H1 (cell line): ENCODE measurements at regions not wholly inside any gene's neighbourhood (a gene's known extent, or its start where the extent isn't known, plus 50 kb on each side); places are given as distances from the start of the nearest gene placed in this dataset.

ENCODE experiments used
- CTCF ChIA-PET: fragments of 300-600 bp; sonication (Branson Sonifier 250); formaldehyde crosslinking; loops from one replicate; lab custom pipeline; 2021; ENCODE audit not compliant: partially characterized antibody; lab: Charles Lee
- POLR2A ChIA-PET: fragments of 300-600 bp; sonication (Branson Sonifier 250); formaldehyde crosslinking; loops from one replicate; lab custom pipeline; 2021; ENCODE audit warnings: inconsistent platforms; ENCODE audit not compliant: partially characterized antibody; lab: Charles Lee
- DNase-seq, 2 experiments: peaks; one replicate each; pipeline versions ENCODE4 v3.0.0 to v3.0.0-alpha.2; 2010 to 2022; ENCODE audit warnings: low spot score in 2 of 2, low read depth in 1 of 2, mixed read lengths in 1 of 2
- FAIRE-seq: peaks from 2 replicates; lab custom pipeline; 2011; peaks lifted over from hg19 to GRCh38; lab: Jason Lieb, UNC
- H2AFZ ChIP-seq: 2 replicates; pipeline ENCODE4 v1.8.1; 2012; ENCODE audit warnings: low read length, inconsistent platforms
- H2AK5ac ChIP-seq: 2 replicates; pipeline ENCODE4 v1.6.1; 2013; ENCODE audit warnings: low read depth, low read length
- H2BK120ac ChIP-seq: replicated peaks from 2 replicates; pipeline ENCODE3; 2013; ENCODE audit warnings: low read depth, low read length, inconsistent platforms
- H2BK12ac ChIP-seq: 2 replicates; pipeline ENCODE4 v1.6.1; 2013; ENCODE audit warnings: low read depth, low read length
- H2BK15ac ChIP-seq: 2 replicates; pipeline ENCODE4 v1.6.1; 2013; ENCODE audit warnings: low read length
- H2BK20ac ChIP-seq: 2 replicates; pipeline ENCODE4 v1.6.1; 2013; ENCODE audit warnings: low read length
- H2BK5ac ChIP-seq: 2 replicates; pipeline ENCODE4 v1.6.1; 2013; ENCODE audit warnings: low read depth, low read length
- H3K14ac ChIP-seq: 2 replicates; pipeline ENCODE4 v1.6.1; 2013; ENCODE audit warnings: inconsistent platforms; ENCODE audit not compliant: insufficient read length
- H3K18ac ChIP-seq: 2 replicates; pipeline ENCODE4 v1.6.1; 2013; ENCODE audit warnings: low read length; ENCODE audit errors: extremely low read depth
- H3K23ac ChIP-seq: 2 replicates; pipeline ENCODE4 v1.6.1; 2013; ENCODE audit warnings: inconsistent platforms; ENCODE audit not compliant: insufficient read length
- H3K23me2 ChIP-seq: 2 replicates; pipeline ENCODE4 v1.6.1; 2013; ENCODE audit warnings: low read depth, low read length
- H3K27ac ChIP-seq: 2 replicates; pipeline ENCODE4 v1.6.1; 2011; ENCODE audit warnings: low read depth, low read length, inconsistent platforms
- H3K27me3 ChIP-seq, 4 experiments: replicated peaks in 1 of 4; 1 replicate in 1 of 4; 2 replicates in 3 of 4; pipeline versions ENCODE4 v1.6.1 to v1.8.1; 2011 to 2013; ENCODE audit warnings: low read length in 3 of 4, mild to moderate bottlenecking in 3 of 4, inconsistent platforms in 2 of 4, mixed read lengths in 2 of 4, moderate library complexity in 1 of 4; ENCODE audit not compliant: control insufficient read depth in 3 of 4, insufficient read depth in 3 of 4; ENCODE audit errors: extremely low read depth in 1 of 4
- H3K36me3 ChIP-seq, 4 experiments: 2 replicates each; pipeline versions ENCODE4 v1.6.1 to v1.8.1; 2011 to 2013; ENCODE audit warnings: mild to moderate bottlenecking in 4 of 4, low read length in 3 of 4, moderate library complexity in 2 of 4, control low read depth in 1 of 4, inconsistent platforms in 1 of 4; ENCODE audit not compliant: insufficient read depth in 4 of 4, control insufficient read depth in 2 of 4
- H3K4ac ChIP-seq: replicated peaks from 2 replicates; pipeline ENCODE3; 2013; ENCODE audit warnings: low read length, low read depth, mixed read lengths, inconsistent platforms; ENCODE audit not compliant: insufficient read length
- H3K4me1 ChIP-seq, 4 experiments: replicated peaks in 1 of 4; 1 replicate in 1 of 4; 2 replicates in 3 of 4; pipeline versions ENCODE4 v1.6.1 to v1.8.1; 2011 to 2013; ENCODE audit warnings: low read length in 3 of 4, inconsistent platforms in 2 of 4, mixed read lengths in 1 of 4; ENCODE audit not compliant: insufficient read depth in 4 of 4, control insufficient read depth in 3 of 4
- H3K4me2 ChIP-seq, 2 experiments: 2 replicates each; pipeline versions ENCODE4 v1.6.1 to v1.8.1; 2011 to 2013; ENCODE audit warnings: low read depth in 2 of 2, low read length in 2 of 2, control low read depth in 1 of 2, inconsistent platforms in 1 of 2, mild to moderate bottlenecking in 1 of 2; ENCODE audit not compliant: insufficient read depth in 1 of 2
- H3K4me3 ChIP-seq, 4 experiments: fragments of 200-600, 300-600 bp in 1 of 4; sonication (generic), shearing (Covaris generic), sonication (Bioruptor Twin) in 1 of 4; 2 replicates each; pipeline versions ENCODE4 v1.5.1 to v1.8.1; 2011 to 2016; ENCODE audit warnings: low read length in 4 of 4, low read depth in 3 of 4, control low read depth in 2 of 4, inconsistent platforms in 2 of 4, mild to moderate bottlenecking in 2 of 4, mixed read lengths in 1 of 4, moderate library complexity in 1 of 4; ENCODE audit not compliant: insufficient read depth in 2 of 4; ENCODE audit errors: extremely low read depth in 1 of 4
- H3K56ac ChIP-seq: replicated peaks from 2 replicates; pipeline ENCODE3; 2013; ENCODE audit warnings: low read depth, mild to moderate bottlenecking, mixed read lengths, low read length, inconsistent platforms; ENCODE audit not compliant: insufficient read length
- H3K79me1 ChIP-seq: 2 replicates; pipeline ENCODE4 v1.6.1; 2013; ENCODE audit warnings: low read depth, low read length, control low read depth
- H3K79me2 ChIP-seq, 2 experiments: 2 replicates each; pipeline versions ENCODE4 v1.6.1 to v1.8.1; 2012 to 2013; ENCODE audit warnings: low read length in 2 of 2, mild to moderate bottlenecking in 2 of 2, inconsistent platforms in 1 of 2; ENCODE audit not compliant: insufficient read depth in 2 of 2, control insufficient read depth in 1 of 2
- H3K9ac ChIP-seq, 4 experiments: replicated peaks in 1 of 4; 1 replicate in 1 of 4; 2 replicates in 3 of 4; pipeline versions ENCODE4 v1.6.1 to v1.8.1; 2011 to 2013; ENCODE audit warnings: low read depth in 3 of 4, low read length in 3 of 4, control low read depth in 2 of 4, mild to moderate bottlenecking in 2 of 4, moderate library complexity in 2 of 4, inconsistent platforms in 1 of 4; ENCODE audit errors: extremely low read depth in 1 of 4
- H3K9me3 ChIP-seq, 2 experiments: 2 replicates each; pipeline versions ENCODE4 v1.6.1 to v1.8.1; 2012 to 2013; ENCODE audit warnings: mild to moderate bottlenecking in 2 of 2, moderate library complexity in 2 of 2, control low read depth in 1 of 2, inconsistent platforms in 1 of 2, low read depth in 1 of 2, low read length in 1 of 2, mixed read lengths in 1 of 2; ENCODE audit not compliant: insufficient read depth in 2 of 2
- H4K20me1 ChIP-seq, 2 experiments: replicated peaks in 1 of 2; 2 replicates each; pipeline versions ENCODE3 to v1.8.1; 2011 to 2013; ENCODE audit warnings: inconsistent platforms in 2 of 2, low read length in 2 of 2, mild to moderate bottlenecking in 1 of 2; ENCODE audit not compliant: insufficient read depth in 2 of 2, control insufficient read depth in 1 of 2
- H4K5ac ChIP-seq: 2 replicates; pipeline ENCODE4 v1.6.1; 2013; ENCODE audit warnings: low read length, low read depth, mixed read lengths, inconsistent platforms; ENCODE audit not compliant: insufficient read length
- H4K8ac ChIP-seq: 2 replicates; pipeline ENCODE4 v1.8.0; 2013; ENCODE audit warnings: mild to moderate bottlenecking, moderate library complexity, low read length, inconsistent platforms; ENCODE audit not compliant: insufficient read depth; ENCODE audit errors: extremely low read depth
- H4K91ac ChIP-seq: replicated peaks from 2 replicates; pipeline ENCODE3; 2013; ENCODE audit warnings: low read length, mixed read lengths, inconsistent platforms; ENCODE audit not compliant: insufficient read length
- CBX8 ChIP-seq: fragments of 300-800, 300-1000 bp; sonication (generic); IDR thresholded peaks from 2 replicates; pipeline ENCODE4 v1.7.1; 2016; ENCODE audit warnings: low read depth, low read length, borderline replicate concordance
- JUND ChIP-seq: IDR thresholded peaks from 2 replicates; pipeline ENCODE4 v1.6.1; 2011; ENCODE audit warnings: mild to moderate bottlenecking, improper control_type of control experiment, low read length
- RXRA ChIP-seq: IDR thresholded peaks from 2 replicates; pipeline ENCODE4 v1.6.1; 2011; ENCODE audit warnings: low read depth, mild to moderate bottlenecking, low read length, moderate library complexity; ENCODE audit not compliant: insufficient read depth
- SRF ChIP-seq: IDR thresholded peaks from 2 replicates; pipeline ENCODE4 v1.6.1; 2011; ENCODE audit warnings: mild to moderate bottlenecking, low read depth, low read length, moderate library complexity
- TAF1 ChIP-seq: IDR thresholded peaks from 2 replicates; pipeline ENCODE4 v1.6.1; 2011; ENCODE audit warnings: mild to moderate bottlenecking, low read depth, low read length
- TCF12 ChIP-seq: IDR thresholded peaks from 2 replicates; pipeline ENCODE4 v1.6.1; 2011; ENCODE audit warnings: low read depth, mild to moderate bottlenecking, low read length
- WGBS, 2 experiments: shearing (Covaris generic) in 1 of 2; methylation state at CpG; one replicate each; pipeline versions ENCODE4 v1.1.6 to v1.1.7; 2013 to 2015; ENCODE audit warnings: low lambda C conversion rate in 2 of 2, mixed read lengths in 2 of 2, inconsistent platforms in 1 of 2, low coverage in 1 of 2, missing lambda C conversion rate in 1 of 2; ENCODE audit not compliant: insufficient replicate concordance in 2 of 2, insufficient coverage in 1 of 2, insufficient read length in 1 of 2; ENCODE audit errors: extremely low coverage in 1 of 2, missing lambda C conversion rate in 1 of 2; 5-methylcytosine and 5-hydroxymethylcytosine counted together
- TF ChIP-seq, protein P1 (sequence below): IDR thresholded peaks from 2 replicates; pipeline ENCODE4 v1.6.1; 2012; ENCODE audit warnings: low read length, inconsistent platforms

DNA sequence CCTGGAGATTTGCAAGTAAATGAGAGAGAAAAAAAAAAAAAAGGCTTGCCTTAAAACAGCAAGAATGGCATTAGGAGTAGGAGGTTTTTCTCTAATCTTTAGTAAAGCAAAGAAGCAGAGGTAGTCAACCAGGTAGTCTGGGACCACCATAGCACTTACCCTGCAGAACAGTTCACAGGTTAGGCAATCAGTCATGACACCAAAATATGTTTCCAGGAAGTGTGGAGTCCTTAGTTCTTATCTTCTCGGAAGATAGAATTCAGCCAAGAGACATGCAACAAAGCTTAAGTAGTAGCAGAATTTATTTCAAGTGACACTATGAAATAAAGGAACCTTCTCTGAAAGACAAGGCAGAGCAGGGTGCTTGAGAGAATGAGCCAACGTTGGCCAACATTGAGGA is 295.8 kb downstream of the IPO8 start:
- Histone ChIP-seq H4K20me1 (no peaks in the 10 kb centered on the region), H4K5ac (no peak overlapping the region), H3K23ac (no peak overlapping the region), H3K4ac (no peak overlapping the region), H3K14ac (no peak overlapping the region), H4K91ac (no peak overlapping the region), H3K4me1 (no peaks in the 10 kb centered on the region), H3K27me3 (no peaks in the 10 kb centered on the region), H2BK120ac (no peak overlapping the region), H4K8ac (no peak overlapping the region), H2AFZ (no peak overlapping the region), H2BK20ac (no peak overlapping the region), H3K79me2 (no peaks in the 10 kb centered on the region), H2BK12ac (no peak overlapping the region), H2BK15ac (no peak overlapping the region), H3K56ac (no peak overlapping the region), H3K4me3 (no peak overlapping the region), H3K9ac (no peak overlapping the region), H3K23me2 (no peaks in the 10 kb centered on the region), H2AK5ac (no peak overlapping the region), H3K79me1 (no peaks in the 10 kb centered on the region), H3K9me3 (peaks cover 41 to 51% of the 10 kb centered on the region in 2 experiments), H2BK5ac (no peak overlapping the region), H3K4me2 (no peak overlapping the region), H3K18ac (no peak overlapping the region), H3K27ac (no peak overlapping the region), H3K36me3 (no peaks in the 10 kb centered on the region; a peak in 1 of 8 replicates)
- POLR2A ChIA-PET: no interaction called here
- CTCF ChIA-PET: no interaction called here
- FAIRE-seq (no peak), DNase-seq (no peak)
- 98% methylated on average over 2 of the region's 2 CpGs; no CpG with 5 or more reads in 1 of the 2 experiments for WGBS, 2 experiments
- TF ChIP-seq SRF (no peak), TCF12 (no peak), CBX8 (no peak), JUND (no peak), RXRA (no peak), TAF1 (no peak)
- TF ChIP-seq, protein P1, sequence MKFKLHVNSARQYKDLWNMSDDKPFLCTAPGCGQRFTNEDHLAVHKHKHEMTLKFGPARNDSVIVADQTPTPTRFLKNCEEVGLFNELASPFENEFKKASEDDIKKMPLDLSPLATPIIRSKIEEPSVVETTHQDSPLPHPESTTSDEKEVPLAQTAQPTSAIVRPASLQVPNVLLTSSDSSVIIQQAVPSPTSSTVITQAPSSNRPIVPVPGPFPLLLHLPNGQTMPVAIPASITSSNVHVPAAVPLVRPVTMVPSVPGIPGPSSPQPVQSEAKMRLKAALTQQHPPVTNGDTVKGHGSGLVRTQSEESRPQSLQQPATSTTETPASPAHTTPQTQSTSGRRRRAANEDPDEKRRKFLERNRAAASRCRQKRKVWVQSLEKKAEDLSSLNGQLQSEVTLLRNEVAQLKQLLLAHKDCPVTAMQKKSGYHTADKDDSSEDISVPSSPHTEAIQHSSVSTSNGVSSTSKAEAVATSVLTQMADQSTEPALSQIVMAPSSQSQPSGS: no peak
